Neural cell (in vitro differentiated cells): ENCODE measurements at regions not wholly inside any gene's neighbourhood (a gene's known extent, or its start where the extent isn't known, plus 50 kb on each side); places are given as distances from the start of the nearest gene placed in this dataset.

Experiments used
- H2AFZ ChIP-seq: fragments of 200-600, 300-800 bp; sonication (generic), shearing (Covaris generic); 2 replicates; pipeline ENCODE4 v1.6.0; 2014; ENCODE audit warnings: low read depth, mild to moderate bottlenecking, antibody characterized with exemption, low read length, moderate library complexity
- H3F3A ChIP-seq: fragments of 200-600 bp; shearing (Covaris generic); 2 replicates; pipeline ENCODE4 v1.6.1; 2016; ENCODE audit warnings: mild to moderate bottlenecking, moderate library complexity, mixed read lengths, antibody characterized with exemption, low read length; ENCODE audit not compliant: insufficient read depth, poor library complexity, severe bottlenecking
- H3K27ac ChIP-seq: fragments of 200-600, 300-800 bp; sonication (generic), shearing (Covaris generic); 2 replicates; pipeline ENCODE4 v1.5.1; 2014; ENCODE audit warnings: mild to moderate bottlenecking, low read length, moderate library complexity
- H3K27me3 ChIP-seq: fragments of 300-800, 200-600 bp; sonication (generic), shearing (Covaris generic); 2 replicates; pipeline ENCODE4 v1.6.0; 2014; ENCODE audit warnings: mild to moderate bottlenecking, low read depth, low read length, moderate library complexity; ENCODE audit not compliant: insufficient read depth
- H3K36me3 ChIP-seq: fragments of 300-800, 200-600 bp; sonication (generic), shearing (Covaris generic); 2 replicates; pipeline ENCODE4 v1.5.1; 2014; ENCODE audit warnings: mild to moderate bottlenecking, antibody characterized with exemption, low read length, moderate library complexity; ENCODE audit not compliant: insufficient read depth
- H3K4me2 ChIP-seq: fragments of 300-800, 200-600 bp; sonication (generic), shearing (Covaris generic); 2 replicates; pipeline ENCODE4 v1.6.0; 2014; ENCODE audit warnings: mild to moderate bottlenecking, low read length
- H3K4me3 ChIP-seq: fragments of 300-800, 200-600 bp; sonication (generic), shearing (Covaris generic); 2 replicates; pipeline ENCODE4 v1.5.1; 2014; ENCODE audit warnings: mild to moderate bottlenecking, low read length, moderate library complexity
- H3K79me2 ChIP-seq: fragments of 200-600 bp; shearing (Covaris generic); replicated peaks from 2 replicates; pipeline ENCODE4 v1.6.0; 2014; ENCODE audit warnings: mild to moderate bottlenecking, low read length, moderate library complexity; ENCODE audit not compliant: insufficient read depth
- H3K9ac ChIP-seq: fragments of 300-800, 200-600 bp; sonication (generic), shearing (Covaris generic); 2 replicates; pipeline ENCODE4 v1.6.1; 2016; ENCODE audit warnings: mild to moderate bottlenecking, low read length, mixed read lengths
- H3K9me2 ChIP-seq: fragments of 200-600 bp; shearing (Covaris generic); 2 replicates; pipeline ENCODE4 v1.6.1; 2016; ENCODE audit warnings: mild to moderate bottlenecking, low read length, mixed read lengths; ENCODE audit not compliant: insufficient read depth
- H3K9me3 ChIP-seq: fragments of 200-600, 300-800 bp; sonication (generic), shearing (Covaris generic); 2 replicates; pipeline ENCODE4 v1.6.1; 2016; ENCODE audit warnings: mild to moderate bottlenecking, mixed run types, low read length, moderate library complexity, mixed read lengths
- H4K20me1 ChIP-seq: fragments of 200-600 bp; shearing (Covaris generic); 2 replicates; pipeline ENCODE4 v1.6.1; 2016; ENCODE audit warnings: mild to moderate bottlenecking, mixed run types; ENCODE audit not compliant: insufficient read depth
- EP300 ChIP-seq: fragments of 450-650 bp; conservative IDR thresholded peaks from 2 replicates; pipeline ENCODE4 v1.6.1; 2014; ENCODE audit warnings: antibody characterized with exemption, mild to moderate bottlenecking, moderate library complexity; ENCODE audit not compliant: poor library complexity, severe bottlenecking
- EZH2 ChIP-seq: fragments of 200-600, 300-800 bp; shearing (Covaris generic), sonication (generic); IDR thresholded peaks from 2 replicates; pipeline ENCODE4 v1.6.1; 2014; ENCODE audit warnings: antibody characterized with exemption, low read length, borderline replicate concordance, mild to moderate bottlenecking; ENCODE audit not compliant: insufficient read depth, poor library complexity, severe bottlenecking
- MXI1 ChIP-seq: fragments of 450-650 bp; conservative IDR thresholded peaks from 2 replicates; pipeline ENCODE4 v1.6.1; 2014; ENCODE audit warnings: antibody characterized with exemption, mild to moderate bottlenecking; ENCODE audit not compliant: poor library complexity, severe bottlenecking
- POLR2AphosphoS5 ChIP-seq: IDR thresholded peaks from 2 replicates; pipeline ENCODE4 v1.6.1; 2012
- RAD21 ChIP-seq: fragments of 450-650 bp; conservative IDR thresholded peaks from 2 replicates; pipeline ENCODE4 v1.6.1; 2014; ENCODE audit warnings: antibody characterized with exemption, mild to moderate bottlenecking, moderate library complexity
- SMC3 ChIP-seq: fragments of 450-650 bp; conservative IDR thresholded peaks from 2 replicates; pipeline ENCODE4 v1.6.1; 2014; ENCODE audit warnings: antibody characterized with exemption, mild to moderate bottlenecking, moderate library complexity; ENCODE audit not compliant: poor library complexity
- TAF1 ChIP-seq: IDR thresholded peaks from 2 replicates; pipeline ENCODE4 v1.6.1; 2012; ENCODE audit warnings: low read depth
- TF ChIP-seq, protein P1 (sequence below): fragments of 450-650 bp; IDR thresholded peaks from 2 replicates; pipeline ENCODE4 v1.5.1; 2014; ENCODE audit warnings: antibody characterized with exemption, mild to moderate bottlenecking, moderate library complexity; ENCODE audit not compliant: poor library complexity, severe bottlenecking
- TF ChIP-seq, protein P2 (sequence below): IDR thresholded peaks from 2 replicates; pipeline ENCODE4 v1.6.1; 2012; ENCODE audit warnings: borderline replicate concordance

DNA sequence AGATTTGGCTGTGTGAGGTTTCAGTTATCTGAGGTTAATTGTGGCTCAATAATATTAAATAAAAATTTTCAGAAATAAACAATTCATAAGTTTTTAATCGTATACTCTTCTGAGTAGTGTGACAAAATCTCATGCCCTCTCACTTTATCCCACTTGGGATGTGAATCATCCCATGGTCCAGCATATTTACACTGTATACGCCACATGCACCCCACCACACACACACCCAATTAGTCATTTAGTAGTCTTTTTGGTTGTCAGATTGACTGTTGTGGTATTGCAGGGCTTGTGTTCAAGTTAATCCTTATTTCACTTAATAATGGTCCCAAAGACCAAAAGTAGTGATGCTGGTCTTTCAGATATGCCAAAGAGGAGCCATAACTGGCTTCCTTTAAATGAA lies 66.4 kb upstream of the PCDH9 start:
- no peaks in the 10 kb centered on the region for H3K27me3 ChIP-seq
- no peaks in the 10 kb centered on the region for H3F3A ChIP-seq
- H3K4me2 ChIP-seq: no peak overlapping the region
- H3K4me3 ChIP-seq: no peak overlapping the region
- H3K27ac ChIP-seq: no peak overlapping the region
- no peak overlapping the region for H3K9ac ChIP-seq
- no peaks in the 10 kb centered on the region for H3K79me2 ChIP-seq
- H3K36me3 ChIP-seq: no peaks in the 10 kb centered on the region
- no peaks in the 10 kb centered on the region for H4K20me1 ChIP-seq
- TF ChIP-seq EP300 (no peak), RAD21 (no peak), SMC3 (no peak), MXI1 (no peak), POLR2AphosphoS5 (no peak), EZH2 (no peak), TAF1 (no peak)
- TF ChIP-seq, protein P1, sequence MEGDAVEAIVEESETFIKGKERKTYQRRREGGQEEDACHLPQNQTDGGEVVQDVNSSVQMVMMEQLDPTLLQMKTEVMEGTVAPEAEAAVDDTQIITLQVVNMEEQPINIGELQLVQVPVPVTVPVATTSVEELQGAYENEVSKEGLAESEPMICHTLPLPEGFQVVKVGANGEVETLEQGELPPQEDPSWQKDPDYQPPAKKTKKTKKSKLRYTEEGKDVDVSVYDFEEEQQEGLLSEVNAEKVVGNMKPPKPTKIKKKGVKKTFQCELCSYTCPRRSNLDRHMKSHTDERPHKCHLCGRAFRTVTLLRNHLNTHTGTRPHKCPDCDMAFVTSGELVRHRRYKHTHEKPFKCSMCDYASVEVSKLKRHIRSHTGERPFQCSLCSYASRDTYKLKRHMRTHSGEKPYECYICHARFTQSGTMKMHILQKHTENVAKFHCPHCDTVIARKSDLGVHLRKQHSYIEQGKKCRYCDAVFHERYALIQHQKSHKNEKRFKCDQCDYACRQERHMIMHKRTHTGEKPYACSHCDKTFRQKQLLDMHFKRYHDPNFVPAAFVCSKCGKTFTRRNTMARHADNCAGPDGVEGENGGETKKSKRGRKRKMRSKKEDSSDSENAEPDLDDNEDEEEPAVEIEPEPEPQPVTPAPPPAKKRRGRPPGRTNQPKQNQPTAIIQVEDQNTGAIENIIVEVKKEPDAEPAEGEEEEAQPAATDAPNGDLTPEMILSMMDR: no peak
- TF ChIP-seq, protein P2, sequence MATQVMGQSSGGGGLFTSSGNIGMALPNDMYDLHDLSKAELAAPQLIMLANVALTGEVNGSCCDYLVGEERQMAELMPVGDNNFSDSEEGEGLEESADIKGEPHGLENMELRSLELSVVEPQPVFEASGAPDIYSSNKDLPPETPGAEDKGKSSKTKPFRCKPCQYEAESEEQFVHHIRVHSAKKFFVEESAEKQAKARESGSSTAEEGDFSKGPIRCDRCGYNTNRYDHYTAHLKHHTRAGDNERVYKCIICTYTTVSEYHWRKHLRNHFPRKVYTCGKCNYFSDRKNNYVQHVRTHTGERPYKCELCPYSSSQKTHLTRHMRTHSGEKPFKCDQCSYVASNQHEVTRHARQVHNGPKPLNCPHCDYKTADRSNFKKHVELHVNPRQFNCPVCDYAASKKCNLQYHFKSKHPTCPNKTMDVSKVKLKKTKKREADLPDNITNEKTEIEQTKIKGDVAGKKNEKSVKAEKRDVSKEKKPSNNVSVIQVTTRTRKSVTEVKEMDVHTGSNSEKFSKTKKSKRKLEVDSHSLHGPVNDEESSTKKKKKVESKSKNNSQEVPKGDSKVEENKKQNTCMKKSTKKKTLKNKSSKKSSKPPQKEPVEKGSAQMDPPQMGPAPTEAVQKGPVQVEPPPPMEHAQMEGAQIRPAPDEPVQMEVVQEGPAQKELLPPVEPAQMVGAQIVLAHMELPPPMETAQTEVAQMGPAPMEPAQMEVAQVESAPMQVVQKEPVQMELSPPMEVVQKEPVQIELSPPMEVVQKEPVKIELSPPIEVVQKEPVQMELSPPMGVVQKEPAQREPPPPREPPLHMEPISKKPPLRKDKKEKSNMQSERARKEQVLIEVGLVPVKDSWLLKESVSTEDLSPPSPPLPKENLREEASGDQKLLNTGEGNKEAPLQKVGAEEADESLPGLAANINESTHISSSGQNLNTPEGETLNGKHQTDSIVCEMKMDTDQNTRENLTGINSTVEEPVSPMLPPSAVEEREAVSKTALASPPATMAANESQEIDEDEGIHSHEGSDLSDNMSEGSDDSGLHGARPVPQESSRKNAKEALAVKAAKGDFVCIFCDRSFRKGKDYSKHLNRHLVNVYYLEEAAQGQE: no peak
- H3K9me3 ChIP-seq: no peaks in the 10 kb centered on the region
- no peaks in the 10 kb centered on the region for H3K9me2 ChIP-seq
- no peak overlapping the region for H2AFZ ChIP-seq

DNA sequence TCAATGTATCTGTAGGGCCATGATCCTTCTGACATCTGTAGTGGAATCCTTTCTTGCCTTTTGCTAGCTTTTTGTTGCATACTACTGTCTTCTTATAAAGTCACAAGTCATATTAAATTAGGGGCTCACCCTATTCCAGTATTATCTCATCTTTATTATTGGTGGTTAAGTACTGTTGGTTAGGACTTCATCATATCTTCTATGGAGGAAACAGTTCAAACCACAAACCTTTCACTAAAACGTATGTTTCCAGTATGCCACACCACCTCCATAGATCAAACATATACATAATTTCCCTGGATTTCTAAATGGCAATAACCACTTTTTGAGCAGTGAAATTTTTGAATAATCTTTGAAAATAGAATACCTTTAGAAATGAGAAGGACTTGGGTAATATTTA lies 62.8 kb upstream of the PCDH9 start:
- no peak overlapping the region for H3K9ac ChIP-seq
- no peaks in the 10 kb centered on the region for H3K79me2 ChIP-seq
- H3F3A ChIP-seq: no peaks in the 10 kb centered on the region
- H3K36me3 ChIP-seq: no peaks in the 10 kb centered on the region
- no peak overlapping the region for H2AFZ ChIP-seq
- no peaks in the 10 kb centered on the region for H4K20me1 ChIP-seq
- H3K4me2 ChIP-seq: no peak overlapping the region
- H3K27me3 ChIP-seq: no peaks in the 10 kb centered on the region
- no peak overlapping the region for H3K27ac ChIP-seq
- H3K9me3 ChIP-seq: no peaks in the 10 kb centered on the region
- H3K9me2 ChIP-seq: no peaks in the 10 kb centered on the region
- no peak overlapping the region for H3K4me3 ChIP-seq
- TF ChIP-seq POLR2AphosphoS5: no peak
- TF ChIP-seq, protein P1: no peak
- no peak for TF ChIP-seq SMC3
- TF ChIP-seq RAD21: no peak
- TF ChIP-seq, protein P2: no peak
- TF ChIP-seq EP300: no peak
- no peak for TF ChIP-seq TAF1
- TF ChIP-seq MXI1: no peak
- TF ChIP-seq EZH2: no peak
